Peyer's patch (tissue), 4 donors: ENCODE measurements at regions not wholly inside any gene's neighbourhood (a gene's known extent, or its start where the extent isn't known, plus 50 kb on each side); places are given as distances from the start of the nearest gene placed in this dataset.

Source experiments
- DNase-seq, 3 donors: peaks; one replicate each; pipeline ENCODE4 v3.0.0-alpha.2; 2017 to 2019
- H3K27ac ChIP-seq, 4 donors: fragments of 200-600 bp; sonication (generic); one replicate each; pipeline ENCODE4 v1.5.1; 2016 to 2019
- H3K27me3 ChIP-seq, 2 donors: fragments of 200-600 bp; sonication (generic); one replicate each; pipeline ENCODE4 v1.5.1; 2019
- H3K36me3 ChIP-seq, 3 donors: fragments of 200-600 bp; sonication (generic); one replicate each; pipeline ENCODE4 v1.5.1; 2016 to 2019
- H3K4me1 ChIP-seq, 4 donors: fragments of 200-600 bp; sonication (generic); one replicate each; pipeline ENCODE4 v1.5.1; 2016 to 2019
- H3K4me3 ChIP-seq, 4 donors: fragments of 200-600 bp; sonication (generic); 1 replicate in 3 of 4; 2 replicates in 1 of 4; pipeline ENCODE4 v1.5.1; 2016 to 2019; ENCODE audit warnings: mild to moderate bottlenecking in 1 of 4
- H3K9me3 ChIP-seq, 4 donors: fragments of 200-600 bp; sonication (generic); one replicate each; pipeline ENCODE4 v1.5.1; 2016 to 2019; ENCODE audit warnings: mild to moderate bottlenecking in 1 of 4
- CTCF ChIP-seq, 6 experiments: fragments of 450-650 bp in 4 of 6; fragments of 200-600 bp in 2 of 6; sonication (generic) in 1 of 6; IDR thresholded peaks; one replicate each; pipeline ENCODE4 v1.5.1; 2017 to 2019; ENCODE audit warnings: antibody characterized with exemption in 6 of 6, mild to moderate bottlenecking in 3 of 6, moderate library complexity in 1 of 6
- POLR2A ChIP-seq, 2 donors: fragments of 450-650 bp; IDR thresholded peaks; one replicate each; pipeline ENCODE4 v1.5.1; 2017; ENCODE audit warnings: antibody characterized with exemption in 2 of 2, mild to moderate bottlenecking in 2 of 2, moderate library complexity in 2 of 2

- DNase-seq = no peak
Observed at GRCh38 chr15:36067483-36068274, 511.7 kb upstream of the CDIN1 start.

GRCh38 chr15:36075333-36075732 is 504.1 kb upstream of the CDIN1 start:
- Histone ChIP-seq H3K36me3 (no peaks in the 10 kb centered on the region), H3K27ac (no peak overlapping the region), H3K4me1 (no peaks in the 10 kb centered on the region), H3K27me3 (no peaks in the 10 kb centered on the region), H3K4me3 (no peak overlapping the region), H3K9me3 (no peaks in the 10 kb centered on the region)
- TF ChIP-seq CTCF (IDR thresholded peaks at IDR 0.05) (no peak), POLR2A (IDR thresholded peaks at IDR 0.05) (no peak)
- DNase-seq = no peak

More at GRCh38 chr15:36067483-36068274, 511.7 kb upstream of the CDIN1 start:
- Histone ChIP-seq H3K9me3 (no peaks in the 10 kb centered on the region), H3K4me3 (no peak overlapping the region), H3K27ac (no peak overlapping the region), H3K36me3 (no peaks in the 10 kb centered on the region), H3K4me1 (no peaks in the 10 kb centered on the region), H3K27me3 (no peaks in the 10 kb centered on the region)
- no peak for TF ChIP-seq CTCF (IDR thresholded peaks at IDR 0.05)
- TF ChIP-seq POLR2A (IDR thresholded peaks at IDR 0.05) = no peak

GRCh38 chr15:36079021-36079420 is 500.4 kb upstream of the CDIN1 start:
- Histone ChIP-seq H3K4me1 (no peaks in the 10 kb centered on the region), H3K36me3 (no peaks in the 10 kb centered on the region), H3K9me3 (peaks cover 0 to 10% (median 0%) of the 10 kb centered on the region in 4 donors), H3K4me3 (no peak overlapping the region), H3K27ac (no peak overlapping the region), H3K27me3 (no peaks in the 10 kb centered on the region)
- TF ChIP-seq POLR2A (IDR thresholded peaks at IDR 0.05) = no peak
- no peak for TF ChIP-seq CTCF (IDR thresholded peaks at IDR 0.05)
- no peak for DNase-seq

GRCh38 chr15:36080759-36081158 is 498.7 kb upstream of the CDIN1 start:
- Histone ChIP-seq H3K4me3 (no peak overlapping the region), H3K4me1 (no peaks in the 10 kb centered on the region), H3K27me3 (no peaks in the 10 kb centered on the region), H3K36me3 (no peaks in the 10 kb centered on the region), H3K9me3 (peaks cover 0 to 10% (median 0%) of the 10 kb centered on the region in 4 donors), H3K27ac (no peak overlapping the region)
- DNase-seq = no peak
- TF ChIP-seq POLR2A (IDR thresholded peaks at IDR 0.05) = no peak
- no peak for TF ChIP-seq CTCF (IDR thresholded peaks at IDR 0.05)

- Histone ChIP-seq H3K36me3 (no peaks in the 10 kb centered on the region), H3K4me3 (no peak overlapping the region), H3K27ac (no peak overlapping the region), H3K27me3 (no peaks in the 10 kb centered on the region), H3K9me3 (no peaks in the 10 kb centered on the region), H3K4me1 (no peaks in the 10 kb centered on the region)
- TF ChIP-seq CTCF (IDR thresholded peaks at IDR 0.05) (no peak), POLR2A (IDR thresholded peaks at IDR 0.05) (no peak)
- no peak for DNase-seq
Observed at GRCh38 chr15:36090286-36090946, 489.0 kb upstream of the CDIN1 start.
